Stimulated activated CD8-positive, alpha-beta memory T cell treated with anti-CD3 and anti-CD28 coated beads, Interleukin-2, amount 100 ng/mL, for 48 hours (primary cell): ENCODE measurements at regions not wholly inside any gene's neighbourhood (a gene's known extent, or its start where the extent isn't known, plus 50 kb on each side); places are given as distances from the start of the nearest gene placed in this dataset.

Source experiments
- DNase-seq, 2 donors: peaks; one replicate each; pipeline ENCODE4 v3.0.0-alpha.2; 2020; ENCODE audit warnings: low read depth in 2 of 2

DNA sequence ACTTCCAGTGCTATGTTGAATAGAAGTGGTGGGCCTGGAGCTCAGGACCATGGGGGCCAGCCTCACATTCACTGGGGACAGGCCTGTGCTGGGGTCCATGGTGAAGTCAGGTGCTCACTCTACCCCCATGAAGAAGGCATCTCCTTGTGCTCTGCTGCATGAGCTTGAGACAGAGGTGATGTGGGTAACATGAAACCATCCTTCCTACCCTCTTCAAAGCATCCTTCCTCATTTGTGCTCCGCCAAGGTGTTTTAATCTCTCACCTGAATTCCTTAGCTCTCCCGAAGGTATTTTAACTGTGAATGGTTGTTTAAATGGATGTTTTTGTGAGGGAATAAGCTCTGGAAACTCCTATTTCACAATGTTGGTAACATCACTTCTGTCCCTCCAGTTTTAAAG, 209.6 kb upstream of the PCSK2 start:
- DNase-seq = no peak

DNA sequence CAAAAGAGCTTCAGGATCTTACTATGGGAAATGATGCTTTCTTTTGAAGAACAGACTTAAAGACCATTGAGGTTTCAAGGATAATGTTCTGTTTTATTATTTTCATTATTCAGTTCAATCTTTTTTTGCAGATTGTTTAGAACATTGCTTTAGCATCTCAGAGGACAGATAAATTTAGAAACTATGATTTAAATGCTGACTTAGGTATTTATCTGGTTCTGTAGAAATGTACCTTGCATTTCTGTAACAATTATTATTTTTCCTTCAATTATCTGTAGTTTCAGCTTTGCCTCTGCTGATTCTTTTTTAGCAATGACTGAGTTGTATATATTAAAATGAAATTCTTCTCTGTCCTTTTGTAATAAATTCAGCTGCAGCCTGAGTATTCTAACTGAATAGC, 205.4 kb upstream of the PCSK2 start:
- DNase-seq = no peak

DNA sequence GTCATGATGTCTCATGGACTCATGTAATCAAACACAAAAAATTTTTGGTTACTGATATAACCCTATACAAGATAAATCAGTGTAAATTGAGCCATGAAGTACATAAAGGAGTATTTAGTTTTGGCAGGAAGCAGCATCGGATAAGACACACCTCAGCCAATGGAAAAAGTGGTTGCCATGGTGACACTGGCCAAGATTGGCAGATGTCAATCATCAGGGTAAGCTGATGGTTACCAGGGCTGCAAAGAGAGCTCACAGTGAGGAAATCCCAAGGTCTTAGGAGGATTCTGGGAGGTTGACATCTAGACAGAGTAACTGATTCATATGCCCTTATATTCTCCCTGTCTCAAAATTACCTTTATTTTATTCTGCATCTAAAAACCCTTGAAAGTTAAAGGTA, 203.8 kb upstream of the PCSK2 start:
- DNase-seq = no peak

DNA sequence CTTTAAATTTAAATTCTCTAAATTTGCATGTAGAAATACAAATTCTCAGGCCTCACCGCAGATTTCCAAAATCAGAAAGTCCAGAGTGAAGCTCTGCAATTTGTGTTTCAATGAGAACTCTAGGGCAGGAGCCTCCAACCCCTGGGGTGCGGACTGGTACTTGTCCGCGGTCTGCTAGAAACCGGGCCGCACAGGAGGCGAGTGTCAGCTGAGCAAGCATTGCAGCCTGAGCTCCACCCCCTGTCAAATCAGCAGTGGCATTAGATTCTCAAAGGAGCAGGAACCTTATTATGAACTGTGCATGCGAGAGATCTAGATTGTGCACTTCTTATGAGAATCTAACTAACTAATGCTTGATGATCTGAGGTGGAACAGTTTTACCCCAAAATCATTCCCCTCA, 203.0 kb upstream of the PCSK2 start:
- no peak for DNase-seq

DNA sequence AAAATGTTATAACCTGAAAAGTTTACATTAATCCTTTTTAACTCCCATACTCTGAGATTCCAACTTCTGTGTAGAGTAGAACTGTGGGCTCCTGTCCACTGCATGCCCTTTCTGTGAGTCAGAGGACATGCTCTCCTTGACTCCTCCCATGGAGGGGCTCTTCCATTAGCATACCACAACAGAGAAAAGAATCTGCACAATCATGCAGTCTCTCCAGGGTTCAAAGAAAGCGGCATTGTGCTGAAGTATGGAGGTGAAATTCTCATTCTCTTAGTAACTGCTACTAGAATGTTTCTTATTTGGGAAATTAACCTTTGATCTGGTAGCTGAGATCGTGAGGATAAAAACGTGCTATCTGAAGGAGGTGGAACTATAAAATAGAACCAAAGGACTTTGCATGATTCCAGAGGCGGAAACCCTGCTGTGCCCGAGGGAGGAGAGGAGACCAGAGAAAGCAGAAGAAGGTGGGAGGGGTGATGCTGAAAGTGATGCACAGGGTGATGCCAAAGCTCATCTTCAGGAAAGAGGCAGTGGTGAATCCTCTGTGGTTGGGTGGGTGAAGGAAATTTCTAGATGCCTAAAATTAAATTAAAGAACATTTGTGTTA, 202.2 kb upstream of the PCSK2 start:
- DNase-seq = no peak

DNA sequence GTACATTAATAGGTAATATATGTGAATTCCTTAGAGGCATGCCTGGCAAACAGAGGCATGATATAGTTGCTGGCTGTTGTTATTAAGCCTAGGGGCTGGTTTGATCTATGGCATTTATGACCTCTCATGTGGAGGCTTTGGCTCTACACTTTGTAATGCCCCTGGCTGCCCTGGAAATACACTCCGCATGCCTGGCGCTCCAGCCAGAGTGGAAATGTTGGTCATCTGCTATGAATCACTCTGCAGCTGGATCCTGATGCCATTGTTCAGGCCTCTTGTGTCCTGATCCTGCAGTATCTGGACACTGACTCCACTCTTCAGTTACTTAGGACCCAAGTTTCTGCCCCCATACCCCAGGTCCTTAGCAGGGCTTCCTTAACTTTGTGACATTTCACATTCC, 200.5 kb upstream of the PCSK2 start:
- DNase-seq = no peak

DNA sequence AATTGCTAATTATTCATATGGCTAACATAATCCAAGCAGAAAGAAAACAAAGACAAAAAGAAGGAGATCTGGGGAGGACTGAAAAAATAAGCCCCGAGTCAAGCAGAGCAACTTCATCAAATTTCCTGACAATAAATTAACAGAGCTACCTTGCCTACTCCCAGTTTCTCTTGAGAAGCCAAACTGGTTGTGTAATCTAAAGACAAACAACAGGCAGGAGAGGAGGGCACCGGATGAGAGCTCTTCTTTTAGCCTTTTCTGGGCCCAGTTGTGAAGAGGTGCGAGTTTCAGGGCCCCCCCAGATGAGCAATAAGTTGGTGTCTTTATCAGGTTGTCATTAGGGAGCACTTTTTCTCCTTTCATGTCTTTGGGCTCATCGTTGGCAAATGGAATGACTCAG, 197.1 kb upstream of the PCSK2 start:
- DNase-seq = no peak

DNA sequence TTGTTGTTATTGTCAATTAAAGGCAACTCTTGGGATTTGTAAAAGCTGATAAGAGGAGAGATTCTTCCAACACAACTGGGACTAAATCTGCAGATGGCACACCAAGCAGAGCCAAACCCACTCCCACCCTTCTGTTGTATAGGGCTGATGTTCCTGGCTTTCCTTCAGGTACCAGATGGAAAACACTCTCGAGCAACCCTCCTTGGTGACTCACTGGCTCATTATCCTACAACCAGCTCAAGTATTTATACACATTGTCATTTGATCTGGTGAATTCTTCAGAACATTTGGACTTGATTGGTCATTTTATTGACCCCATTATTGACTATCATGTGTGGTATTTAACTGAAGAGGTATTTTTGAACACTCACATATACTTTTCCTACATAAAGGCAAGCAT, 190.3 kb upstream of the PCSK2 start:
- DNase-seq = no peak

DNA sequence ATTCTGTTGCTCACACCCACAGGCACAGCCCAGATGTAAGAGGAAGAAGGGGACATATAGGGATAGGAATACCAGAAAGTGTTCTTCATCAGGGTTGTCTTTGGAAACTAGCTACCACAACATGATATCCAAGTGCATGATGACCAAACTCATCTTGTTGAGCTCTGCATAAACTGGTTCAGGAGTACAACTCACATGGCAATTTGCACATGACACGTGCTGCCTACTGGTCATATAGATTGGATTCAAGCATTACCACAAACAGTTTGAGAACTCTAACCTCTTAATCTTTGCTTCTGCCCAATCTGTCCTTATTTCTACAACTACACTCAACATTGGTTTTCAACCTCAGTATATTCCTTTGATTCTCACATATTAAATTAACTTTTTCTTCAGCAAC, 184.7 kb upstream of the PCSK2 start:
- DNase-seq = no peak

DNA sequence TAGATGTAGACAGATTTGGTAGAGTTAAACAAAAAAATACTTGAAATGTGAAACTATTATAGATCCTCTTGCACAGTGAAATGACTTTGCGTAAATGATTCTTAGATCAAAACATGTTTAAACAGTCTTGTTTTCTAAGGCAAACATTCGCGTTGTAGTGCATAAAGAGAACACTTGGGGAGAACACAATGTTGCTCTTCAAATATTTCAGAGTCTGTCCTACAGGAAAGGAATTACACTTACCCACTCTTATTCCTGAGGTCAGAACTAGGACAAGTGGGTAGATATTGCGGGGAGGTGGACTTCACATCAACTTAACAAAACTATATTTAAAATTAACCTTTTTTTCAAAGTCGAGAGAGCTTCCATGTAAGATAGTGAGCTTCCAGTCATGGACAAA, 183.5 kb upstream of the PCSK2 start:
- DNase-seq = no peak

DNA sequence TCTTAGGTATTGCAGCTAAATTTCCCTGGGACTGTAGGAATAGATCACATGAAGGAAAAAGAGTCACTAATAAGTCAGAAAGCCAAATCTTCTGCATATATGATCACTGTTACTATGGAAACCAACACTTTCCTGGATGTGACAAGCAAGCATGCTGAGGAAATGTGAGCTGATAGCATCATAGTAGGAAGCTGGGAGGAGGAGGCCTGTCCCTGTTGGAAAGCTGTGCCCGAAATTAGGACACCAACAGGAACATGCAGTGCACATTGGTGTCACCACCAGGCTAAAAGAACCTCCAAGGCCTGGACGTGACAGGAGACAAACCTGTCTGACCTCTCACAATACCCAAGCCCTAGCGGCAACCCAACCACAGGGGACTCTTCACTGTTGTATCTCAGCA, 181.9 kb upstream of the PCSK2 start:
- no peak for DNase-seq

DNA sequence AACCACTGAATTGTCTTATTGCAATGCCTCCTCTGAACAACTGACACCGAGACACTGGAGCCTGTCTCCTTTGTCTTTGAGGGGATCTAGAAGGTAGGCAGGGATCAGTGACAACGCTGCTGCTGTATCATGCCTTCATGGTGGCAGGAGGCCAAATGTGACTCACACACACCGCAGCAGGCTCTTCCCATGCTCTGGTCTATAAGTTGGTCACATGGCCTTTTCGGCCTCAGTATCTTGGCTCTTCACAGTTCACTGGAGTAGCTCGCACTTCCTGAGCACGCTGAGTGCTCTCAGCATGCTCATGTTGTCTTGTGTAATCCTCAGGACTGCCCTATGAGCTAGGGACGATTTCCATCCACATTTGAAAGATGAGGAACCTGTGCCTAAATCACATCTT, 167.4 kb upstream of the PCSK2 start:
- DNase-seq = no peak

DNA sequence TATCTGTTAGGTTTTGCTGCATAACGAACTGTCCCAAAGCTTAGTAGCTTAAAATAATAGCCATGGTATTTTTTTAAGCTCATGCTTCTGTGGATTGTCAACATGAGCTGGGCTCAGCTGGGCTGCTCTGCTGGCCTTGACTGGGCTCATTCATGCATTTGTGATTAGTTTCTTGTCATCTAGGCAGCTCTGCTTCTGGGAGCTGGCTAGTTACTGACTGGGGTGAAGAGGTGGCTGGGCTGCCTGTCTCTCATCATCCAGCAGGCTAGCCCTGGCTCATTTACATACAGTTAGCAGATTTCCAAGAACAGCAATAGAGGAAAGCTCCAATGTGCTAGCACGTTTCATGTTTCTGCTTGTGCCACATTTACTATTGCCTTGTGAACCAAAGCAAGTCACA, 165.1 kb upstream of the PCSK2 start:
- no peak for DNase-seq

DNA sequence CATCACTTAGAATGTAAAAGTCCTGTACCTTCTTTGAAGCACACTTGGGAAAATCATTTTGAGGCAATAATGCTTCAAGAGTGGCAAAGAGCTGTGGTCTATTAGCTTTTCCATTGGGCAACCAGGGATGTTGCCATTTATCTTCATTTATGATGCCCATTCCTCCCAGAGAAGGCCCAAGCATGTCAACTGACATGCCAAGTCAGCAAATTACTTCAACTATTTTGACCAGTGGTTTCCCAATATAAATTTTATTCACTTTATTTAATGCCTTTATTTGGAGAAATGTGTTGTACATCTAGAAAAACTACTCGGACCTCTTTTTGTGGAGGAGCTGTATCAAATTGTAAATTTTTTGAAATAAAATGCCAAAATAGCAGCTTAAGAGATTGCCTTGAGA, 164.1 kb upstream of the PCSK2 start:
- DNase-seq = no peak

DNA sequence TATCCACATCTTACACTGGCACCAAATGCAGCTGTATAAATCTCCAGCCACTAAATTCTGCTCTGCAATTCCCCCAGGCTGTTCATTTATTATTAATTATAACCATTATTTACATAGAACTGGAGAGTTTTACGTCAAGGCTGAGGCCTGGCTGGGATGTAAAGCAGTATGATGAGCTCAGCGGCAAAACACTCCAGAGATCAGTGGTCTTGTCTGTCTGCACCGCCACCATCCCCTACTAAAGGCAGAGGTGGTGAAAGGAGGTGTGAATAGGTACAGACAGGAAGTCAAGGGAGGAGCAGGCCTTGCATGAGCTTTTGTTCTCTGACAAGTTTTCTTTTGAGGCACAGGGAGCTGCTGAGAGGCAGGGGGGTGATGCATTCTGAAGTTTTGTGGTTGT, 159.9 kb upstream of the PCSK2 start:
- DNase-seq = no peak

DNA sequence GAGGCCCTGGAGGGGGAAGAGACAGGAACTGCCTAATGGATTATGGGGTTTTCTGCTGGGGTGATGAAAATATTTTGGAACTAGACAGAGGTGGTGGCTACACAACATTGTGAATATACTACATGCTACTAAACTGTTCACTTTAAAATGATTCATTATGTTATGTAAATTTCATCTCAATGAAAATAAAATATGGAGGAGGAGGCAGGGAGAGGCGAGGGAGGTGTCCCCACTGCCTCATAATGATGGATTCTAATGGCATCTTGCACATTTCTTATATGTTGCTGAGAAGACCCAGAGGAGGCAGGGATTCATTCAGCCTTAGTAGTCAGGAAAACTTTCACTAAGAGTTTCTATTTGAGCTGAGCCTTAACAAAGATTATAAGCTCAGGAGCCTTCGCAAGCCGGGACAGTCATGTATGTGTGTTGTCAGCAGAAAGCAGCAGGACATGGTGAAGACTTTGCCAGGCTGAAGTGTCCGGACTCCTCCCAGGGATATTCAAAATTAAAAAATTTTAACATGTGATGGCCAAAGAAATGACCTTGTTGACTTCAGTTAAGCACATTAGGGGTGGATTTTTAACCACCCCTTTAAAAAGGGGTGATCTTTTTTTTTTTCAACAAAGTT, 158.6 kb upstream of the PCSK2 start:
- DNase-seq = no peak

DNA sequence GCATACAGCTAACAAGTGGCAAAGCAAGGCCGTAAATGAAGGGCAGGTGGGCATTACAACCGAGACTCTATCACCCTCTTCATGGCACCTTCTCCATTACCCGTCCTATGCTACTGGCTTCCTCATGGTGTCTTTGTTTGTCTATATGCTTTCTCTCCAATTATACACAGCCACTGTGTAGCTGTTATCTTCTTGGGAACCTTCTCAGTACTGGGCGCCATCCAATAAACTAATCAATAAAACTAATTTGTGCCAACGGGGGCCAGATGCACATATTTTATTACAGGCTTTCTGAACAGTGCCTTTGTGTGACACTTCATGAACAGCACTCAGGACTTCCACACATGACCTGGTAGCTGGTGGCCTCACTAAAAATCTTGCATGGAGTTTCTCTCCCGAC, 149.8 kb upstream of the PCSK2 start:
- DNase-seq = no peak

DNA sequence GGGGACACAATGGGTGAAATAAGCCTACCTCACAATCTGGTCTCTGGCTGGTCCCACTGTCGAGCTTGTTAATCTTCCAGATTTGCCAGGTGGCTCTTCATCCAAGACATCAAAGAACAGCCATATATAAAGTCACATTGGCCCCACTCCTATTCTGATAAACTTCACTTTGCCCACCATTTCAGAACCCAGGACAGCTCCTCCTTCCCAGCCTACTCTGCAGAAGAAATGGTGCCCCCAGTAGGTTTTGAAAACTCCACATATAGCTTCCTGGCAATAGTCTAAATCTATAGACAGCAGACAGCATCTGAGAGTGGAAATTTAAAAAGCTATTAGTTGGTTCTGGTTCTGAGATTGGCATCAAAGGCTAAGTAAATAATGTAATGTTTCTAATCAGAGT, 143.1 kb upstream of the PCSK2 start:
- DNase-seq = no peak

DNA sequence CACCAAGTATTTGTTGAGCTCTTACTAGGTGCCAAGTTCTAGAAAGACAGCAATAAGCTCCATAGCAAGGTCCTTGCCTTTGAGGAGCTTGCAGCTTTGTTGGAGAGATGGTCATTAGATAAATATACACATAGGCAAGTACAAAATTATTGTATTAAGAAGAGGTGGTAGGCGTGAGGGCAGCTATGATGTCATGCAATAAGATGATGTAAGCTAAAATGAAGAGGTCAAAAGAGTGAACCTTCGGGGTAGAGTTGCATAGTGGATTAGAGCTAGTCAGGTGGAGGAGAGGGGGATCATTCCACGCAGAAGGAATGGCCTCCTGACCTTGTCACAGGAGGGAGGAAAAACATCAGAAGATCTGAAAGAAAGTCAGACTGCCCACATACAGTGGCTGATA, 141.9 kb upstream of the PCSK2 start:
- DNase-seq = no peak

DNA sequence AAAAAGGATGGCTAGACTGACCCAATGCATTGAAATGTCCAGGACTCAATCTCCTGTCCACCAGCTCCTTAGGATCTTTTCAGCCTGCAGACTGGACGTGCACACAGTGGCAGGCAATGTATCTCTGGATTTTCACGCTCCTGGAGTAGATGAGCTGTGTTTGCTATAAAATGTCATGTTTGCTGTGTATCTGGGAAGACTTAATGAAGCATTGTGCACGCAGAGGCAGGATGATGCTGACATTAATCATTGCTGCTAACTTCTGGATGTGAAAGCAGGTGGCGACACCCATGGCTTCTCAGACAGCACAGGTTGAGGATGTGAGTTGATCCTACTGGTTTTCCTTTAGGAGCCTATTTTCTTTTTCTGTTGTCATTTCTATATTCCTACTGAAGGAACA, 133.1 kb upstream of the PCSK2 start:
- no peak for DNase-seq

DNA sequence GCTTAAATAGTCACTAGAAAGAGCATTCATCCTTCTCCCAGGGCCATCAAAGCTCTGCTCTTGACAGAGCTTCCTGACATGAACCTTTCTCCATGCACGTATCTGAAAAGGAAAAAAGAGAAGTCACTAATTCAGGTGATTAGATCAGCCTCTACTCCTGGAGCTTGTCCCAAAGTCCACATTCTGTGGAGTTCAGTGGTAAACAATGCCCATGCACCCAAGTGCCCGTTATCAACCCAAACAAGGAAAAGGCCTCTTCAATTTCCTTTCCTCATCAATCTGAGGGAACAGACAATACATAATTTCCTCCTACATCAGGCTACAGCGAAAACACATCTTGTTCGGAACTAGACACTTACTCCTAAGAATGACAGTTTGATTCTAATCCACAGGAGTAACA, 129.2 kb upstream of the PCSK2 start:
- DNase-seq = no peak

DNA sequence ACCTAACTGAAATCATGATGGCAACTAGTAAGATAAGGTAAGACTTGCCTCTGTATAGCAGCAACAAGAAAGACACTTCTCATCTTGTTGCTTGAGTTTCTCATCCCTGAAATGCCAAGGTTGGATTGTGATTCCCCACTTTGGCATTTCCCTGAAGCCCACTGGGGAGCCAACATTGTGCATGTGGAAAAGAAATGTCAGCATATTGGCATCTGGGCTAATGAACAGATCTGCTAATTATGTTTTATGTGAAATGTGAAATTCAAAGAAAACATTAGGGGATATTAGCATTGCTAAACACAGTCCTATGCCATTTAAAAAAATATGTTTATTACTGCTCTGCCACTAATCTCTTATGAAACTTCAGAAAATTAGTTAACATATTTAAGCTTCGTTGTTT, 126.3 kb upstream of the PCSK2 start:
- DNase-seq = no peak

DNA sequence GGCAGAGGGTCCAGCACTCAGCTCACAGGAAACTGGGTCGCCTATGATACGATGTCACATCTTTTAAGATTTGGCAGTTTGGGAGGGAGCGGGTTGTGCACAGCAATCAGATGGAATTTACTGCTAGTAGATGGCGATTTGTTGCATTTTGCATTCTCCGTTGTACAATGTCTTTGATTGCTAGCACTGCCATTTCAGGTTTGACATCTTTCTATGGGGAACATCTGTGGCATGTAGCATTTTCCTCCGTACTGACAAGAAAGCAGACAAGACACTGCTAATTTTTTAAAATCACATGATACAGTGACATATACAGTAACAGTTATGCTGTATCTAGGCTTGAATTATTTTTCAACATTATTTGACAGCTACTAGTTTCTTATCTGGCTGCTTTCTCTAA, 119.7 kb upstream of the PCSK2 start:
- no peak for DNase-seq

DNA sequence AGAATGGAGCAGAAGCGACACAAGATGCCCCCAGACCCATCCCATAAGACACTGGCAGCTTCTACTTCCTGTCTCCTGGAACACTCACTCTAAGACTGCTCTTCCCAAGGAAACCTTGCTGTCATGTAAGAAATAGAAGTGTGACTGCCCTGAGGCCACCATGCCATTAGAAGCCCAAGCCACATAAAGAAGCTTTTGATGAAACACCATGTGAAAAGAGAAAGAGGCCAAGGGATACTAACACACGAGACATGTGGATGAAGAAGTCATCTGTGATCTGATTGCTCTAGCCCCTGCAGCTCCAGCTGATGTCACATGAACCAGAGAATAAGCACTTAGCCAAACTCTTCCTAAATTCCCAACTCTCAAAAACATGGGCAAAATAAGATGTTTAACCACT, 117.9 kb upstream of the PCSK2 start:
- DNase-seq = no peak
